GM19023 (cell line): ENCODE measurements at regions not wholly inside any gene's neighbourhood (a gene's known extent, or its start where the extent isn't known, plus 50 kb on each side); places are given as distances from the start of the nearest gene placed in this dataset.

ENCODE experiments used
- ATAC-seq: cut with Tn5 transposase; IDR thresholded peaks from one replicate; pipeline ENCODE4 v1.9.1; 2021; ENCODE audit warnings: mild to moderate bottlenecking, moderate library complexity; ENCODE audit not compliant: unreplicated experiment

DNA sequence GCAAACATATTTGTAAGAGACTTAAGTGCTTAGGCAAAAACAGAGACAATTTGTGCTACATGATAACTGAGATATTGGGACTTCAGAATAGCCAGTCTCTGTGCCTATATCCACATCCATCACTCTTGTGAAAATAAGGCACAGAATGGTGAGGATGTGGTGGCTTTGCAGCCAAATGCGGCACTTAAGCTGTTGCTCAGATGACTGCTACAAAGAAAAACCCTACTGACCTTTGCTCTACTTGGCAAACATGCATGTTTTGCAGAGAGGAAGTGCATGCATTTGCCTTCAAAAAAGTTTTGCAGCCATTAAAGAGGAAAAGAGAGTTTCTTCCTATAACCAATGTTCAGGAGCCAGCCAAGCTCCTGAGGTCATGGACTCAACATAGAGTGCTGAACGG, 675.0 kb upstream of the KIRREL3 start:
- ATAC-seq, result no peak

DNA sequence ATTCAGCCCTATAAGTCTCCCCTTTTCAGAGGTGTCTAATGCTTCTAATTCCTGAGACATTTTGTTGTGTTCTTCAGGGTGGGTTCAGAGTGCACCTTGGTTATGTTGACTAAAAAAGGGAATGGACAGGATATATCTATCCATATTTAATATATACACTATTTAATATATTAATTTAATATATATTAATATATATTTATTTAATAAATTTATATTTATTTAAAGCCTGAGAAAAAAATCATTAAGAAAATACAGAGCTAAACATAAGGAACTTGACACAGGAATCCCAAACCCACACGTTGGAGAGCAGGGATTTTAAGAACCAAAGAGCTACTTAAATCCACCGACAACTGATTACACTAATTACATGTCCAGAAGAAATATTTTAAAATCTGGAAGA, 674.2 kb upstream of the KIRREL3 start:
- no peak for ATAC-seq

DNA sequence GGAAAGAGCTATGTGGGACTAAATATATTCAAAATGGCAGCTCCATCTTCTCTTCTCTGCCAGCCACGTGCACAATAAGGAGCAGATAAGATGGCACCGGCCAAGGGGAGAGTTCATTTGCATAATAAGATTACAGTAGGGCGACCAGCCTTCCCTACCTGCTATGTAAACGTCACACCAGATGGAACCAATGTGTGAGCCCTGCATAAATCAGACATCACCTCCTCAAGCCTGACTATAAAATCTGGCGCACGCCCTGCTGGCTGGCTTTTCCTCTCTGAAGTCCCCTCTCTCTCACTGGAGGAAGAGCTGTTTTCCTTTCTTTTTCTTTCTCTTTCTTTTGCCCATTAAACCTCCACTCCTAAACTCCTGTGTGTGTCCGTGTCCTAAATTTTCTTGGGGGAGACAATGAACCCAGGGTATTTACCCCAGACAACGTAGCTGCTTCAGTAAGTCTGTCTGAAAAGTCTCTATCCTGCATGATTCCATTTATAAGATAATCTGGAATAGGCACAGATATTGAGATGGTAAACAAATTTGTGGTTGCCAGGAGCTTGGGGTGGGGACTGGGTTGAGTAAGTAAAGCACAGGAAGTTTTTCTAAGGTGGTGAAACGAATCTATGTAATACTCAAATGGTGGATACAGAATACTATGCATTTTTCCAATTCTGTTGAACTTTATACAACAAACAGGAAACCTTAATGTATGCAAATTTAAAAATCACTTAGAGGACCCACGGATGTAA, 670.0 kb upstream of the KIRREL3 start:
- no peak for ATAC-seq

DNA sequence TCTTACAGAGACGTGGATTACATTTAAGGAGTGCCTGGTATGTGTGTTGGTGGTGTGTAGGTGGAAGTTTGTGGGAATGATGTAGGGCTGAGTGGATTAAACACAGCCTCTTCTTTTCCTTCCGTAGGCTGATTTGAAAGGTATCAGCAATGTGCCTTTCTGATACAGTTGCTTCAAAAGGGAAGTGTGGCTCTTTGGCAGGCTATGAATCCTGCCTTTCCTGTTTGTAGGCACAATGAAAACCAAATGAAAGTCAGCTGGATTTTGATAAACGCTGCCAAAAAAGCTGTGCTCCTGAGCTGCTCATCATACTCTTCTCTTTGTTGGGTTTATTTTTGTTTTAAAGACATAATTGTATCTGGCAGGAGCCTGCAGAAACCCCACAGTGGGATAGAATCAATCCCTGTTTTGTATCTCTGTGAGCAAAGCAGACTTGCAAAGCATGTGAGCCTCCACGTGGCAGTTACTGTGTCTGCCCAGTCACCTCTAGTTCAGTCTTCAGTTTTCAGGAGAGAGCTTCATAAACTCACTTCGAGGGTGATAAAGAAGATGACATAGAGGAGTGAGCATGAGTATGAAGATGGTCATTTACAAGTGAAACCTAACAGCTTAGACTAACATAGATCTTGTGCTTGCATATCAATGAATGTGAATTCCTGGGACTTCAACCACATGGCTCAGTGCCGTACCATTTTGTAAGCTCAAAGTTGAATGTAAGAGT, 655.7 kb upstream of the KIRREL3 start:
- no peak for ATAC-seq

DNA sequence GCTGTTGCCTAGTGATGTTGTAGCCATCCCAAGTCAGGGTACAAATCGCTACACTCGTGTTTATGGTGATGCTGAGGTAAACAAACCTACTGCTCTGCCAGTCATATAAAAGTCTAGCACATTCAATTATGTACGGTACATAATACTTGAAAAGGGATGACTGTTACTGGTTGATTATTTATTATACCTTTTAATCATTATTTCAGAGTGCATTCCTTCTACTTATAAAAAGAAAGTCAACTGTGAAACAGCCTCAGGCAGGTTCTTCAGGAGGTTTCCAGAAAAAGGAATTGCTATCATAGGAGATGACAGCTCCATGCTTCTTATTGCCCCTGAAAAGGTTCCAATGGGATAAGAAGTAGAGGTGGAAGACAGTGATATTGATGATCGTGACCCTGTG, 652.5 kb upstream of the KIRREL3 start:
- no peak for ATAC-seq

DNA sequence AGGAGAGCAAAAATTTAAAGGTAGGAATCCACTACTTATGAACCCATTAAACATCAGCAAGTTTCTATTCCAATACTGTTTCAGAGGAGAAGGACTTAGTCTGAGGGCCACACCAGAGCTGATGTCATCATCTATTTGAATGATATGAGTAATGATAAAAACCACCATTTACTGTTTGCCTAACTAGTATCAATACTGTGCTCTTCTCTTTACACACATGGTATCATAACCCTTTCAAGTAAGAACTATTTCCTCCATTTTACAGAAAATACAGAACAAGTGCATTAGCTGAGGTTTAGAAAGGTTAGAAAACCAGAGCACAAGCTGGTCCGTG, 651.3 kb upstream of the KIRREL3 start:
- no peak for ATAC-seq

DNA sequence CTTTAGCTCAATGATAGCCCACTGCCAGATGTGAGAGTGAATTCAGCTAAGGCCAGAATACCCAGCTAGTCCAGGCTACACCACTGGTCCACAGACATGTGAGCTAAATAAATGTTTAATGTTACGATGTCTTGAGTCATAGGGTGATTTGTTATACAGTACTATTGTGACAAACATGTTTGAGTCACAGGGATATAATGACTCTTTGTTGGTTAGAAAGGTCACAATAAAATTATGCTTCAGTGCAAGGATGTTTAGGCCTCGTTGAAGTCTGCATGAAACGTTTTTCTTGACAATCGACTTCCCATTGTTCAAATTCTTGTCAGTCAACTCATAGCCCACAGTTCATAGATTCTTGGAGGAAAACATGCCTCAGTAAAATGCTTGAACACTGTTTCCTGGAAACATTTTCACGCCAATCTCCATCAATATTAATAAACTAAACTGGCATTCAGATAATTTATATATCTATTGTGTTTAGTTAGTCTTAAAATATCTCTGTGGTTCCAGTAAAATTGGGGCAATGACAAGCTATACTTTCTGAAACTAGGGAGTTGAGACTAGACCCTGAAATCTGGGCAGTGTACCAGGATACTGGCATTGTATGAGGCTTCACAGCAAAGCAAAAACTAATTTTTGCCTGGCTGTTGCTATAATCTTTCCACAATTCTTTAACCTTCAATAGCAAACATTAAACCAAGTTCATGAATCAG, 650.8 kb upstream of the KIRREL3 start:
- no peak for ATAC-seq

DNA sequence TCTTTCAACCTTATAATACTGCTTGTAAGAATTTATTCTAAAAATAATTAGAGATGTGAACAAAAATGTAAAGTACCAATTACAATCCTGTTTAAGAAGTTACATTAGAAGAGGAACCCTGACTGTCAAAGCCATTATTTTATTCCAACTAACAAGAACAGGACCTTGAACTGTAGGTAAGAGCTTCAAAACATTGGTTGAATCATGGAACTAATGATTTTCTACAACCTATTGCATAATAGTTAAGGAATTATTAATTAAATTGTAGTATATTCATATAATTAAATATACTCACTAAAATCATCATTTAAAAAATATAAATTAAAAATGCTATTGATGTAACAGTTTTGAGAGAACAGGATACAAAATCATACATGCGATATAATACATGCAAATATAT, 649.4 kb upstream of the KIRREL3 start:
- ATAC-seq, result no peak

DNA sequence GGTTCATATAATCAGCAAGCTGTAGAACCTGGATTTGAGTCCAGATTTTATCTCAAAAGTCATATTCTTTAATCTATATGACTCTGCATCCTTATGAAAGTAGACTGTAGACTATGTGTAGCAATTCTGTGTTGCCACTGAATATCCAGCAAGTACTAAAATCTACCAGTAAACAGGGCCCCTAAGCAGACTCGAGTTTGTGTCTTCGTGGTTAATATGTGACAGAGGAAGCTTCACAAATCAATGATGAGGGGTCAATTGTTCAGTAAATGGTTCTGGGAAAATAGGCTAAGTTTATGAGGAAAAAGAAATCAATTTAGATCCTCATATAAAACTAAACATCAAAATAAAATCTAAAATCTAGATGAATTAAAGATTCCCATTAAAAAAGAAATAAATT, 648.5 kb upstream of the KIRREL3 start:
- ATAC-seq, result no peak

DNA sequence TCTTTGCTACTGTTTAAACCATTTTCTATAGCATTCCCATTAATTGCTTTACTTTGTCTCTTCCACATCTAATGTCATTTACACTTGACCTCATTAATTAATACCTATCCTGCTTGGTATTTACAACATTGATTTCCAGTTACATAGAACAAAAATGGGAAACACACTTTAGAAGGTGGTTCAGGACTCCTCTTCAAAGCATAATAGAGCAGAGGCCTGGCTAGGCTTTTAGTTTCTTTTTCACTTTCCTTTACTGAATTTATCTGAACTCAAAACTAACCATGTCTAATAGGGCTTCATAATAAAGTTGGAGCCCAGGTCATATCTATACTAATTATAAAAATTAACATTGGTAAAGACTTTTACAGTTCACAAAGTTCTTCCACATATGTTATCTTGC, 648.0 kb upstream of the KIRREL3 start:
- no peak for ATAC-seq

DNA sequence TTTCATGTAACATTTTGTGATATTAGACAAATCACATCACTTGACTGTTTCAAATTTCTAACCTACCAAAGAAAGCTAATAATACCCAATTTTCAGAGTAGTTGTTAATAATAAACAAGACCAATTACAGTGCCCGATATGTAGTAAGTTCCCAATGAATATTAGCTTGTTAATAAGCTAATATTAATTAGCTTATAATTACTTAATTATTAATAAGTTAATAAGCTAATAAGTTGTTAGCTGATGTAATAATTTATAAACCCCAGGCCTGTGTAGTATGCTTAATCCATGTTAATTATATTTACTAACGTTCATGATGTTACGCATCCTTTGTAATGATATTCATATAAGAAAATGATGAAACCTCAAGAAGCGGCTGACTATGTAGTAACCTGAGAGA, 643.8 kb upstream of the KIRREL3 start:
- ATAC-seq, result no peak

DNA sequence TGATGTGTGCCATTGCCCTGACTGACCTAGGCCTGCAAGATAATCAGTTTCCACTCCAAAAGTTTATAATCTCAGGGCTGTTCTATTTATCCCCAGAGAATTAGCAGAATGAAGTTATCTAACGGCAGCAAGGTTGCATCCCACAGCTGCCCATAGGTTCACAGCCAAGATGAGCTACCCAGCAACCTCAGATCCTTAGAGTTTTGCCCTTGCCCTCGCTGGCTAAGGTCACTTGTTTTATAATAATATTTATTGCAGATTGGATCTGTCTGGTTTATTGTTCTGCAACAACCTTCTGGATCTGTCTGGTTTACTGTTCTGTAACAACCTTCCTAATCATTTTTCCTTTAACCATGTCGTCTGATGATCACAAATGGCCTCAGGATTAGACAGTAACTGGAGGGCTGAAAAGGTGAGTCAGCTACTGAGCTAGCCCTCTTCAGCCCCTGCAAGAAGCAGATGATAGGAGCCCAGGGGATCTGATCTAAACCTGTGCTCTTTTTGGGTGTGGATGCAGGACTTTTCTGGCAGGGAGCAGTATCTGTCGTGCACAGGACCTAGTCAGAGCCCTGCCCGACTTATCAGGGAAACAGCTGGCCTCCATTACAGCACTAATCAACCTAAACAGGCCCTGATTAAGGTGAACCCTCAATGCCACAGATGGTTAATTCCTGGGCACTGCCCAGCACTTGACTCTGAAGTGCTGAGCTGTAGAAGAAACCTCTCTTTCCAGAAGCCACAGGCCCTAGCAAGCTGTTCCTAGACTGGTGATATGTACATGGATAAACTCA, 642.9 kb upstream of the KIRREL3 start:
- ATAC-seq, result no peak

DNA sequence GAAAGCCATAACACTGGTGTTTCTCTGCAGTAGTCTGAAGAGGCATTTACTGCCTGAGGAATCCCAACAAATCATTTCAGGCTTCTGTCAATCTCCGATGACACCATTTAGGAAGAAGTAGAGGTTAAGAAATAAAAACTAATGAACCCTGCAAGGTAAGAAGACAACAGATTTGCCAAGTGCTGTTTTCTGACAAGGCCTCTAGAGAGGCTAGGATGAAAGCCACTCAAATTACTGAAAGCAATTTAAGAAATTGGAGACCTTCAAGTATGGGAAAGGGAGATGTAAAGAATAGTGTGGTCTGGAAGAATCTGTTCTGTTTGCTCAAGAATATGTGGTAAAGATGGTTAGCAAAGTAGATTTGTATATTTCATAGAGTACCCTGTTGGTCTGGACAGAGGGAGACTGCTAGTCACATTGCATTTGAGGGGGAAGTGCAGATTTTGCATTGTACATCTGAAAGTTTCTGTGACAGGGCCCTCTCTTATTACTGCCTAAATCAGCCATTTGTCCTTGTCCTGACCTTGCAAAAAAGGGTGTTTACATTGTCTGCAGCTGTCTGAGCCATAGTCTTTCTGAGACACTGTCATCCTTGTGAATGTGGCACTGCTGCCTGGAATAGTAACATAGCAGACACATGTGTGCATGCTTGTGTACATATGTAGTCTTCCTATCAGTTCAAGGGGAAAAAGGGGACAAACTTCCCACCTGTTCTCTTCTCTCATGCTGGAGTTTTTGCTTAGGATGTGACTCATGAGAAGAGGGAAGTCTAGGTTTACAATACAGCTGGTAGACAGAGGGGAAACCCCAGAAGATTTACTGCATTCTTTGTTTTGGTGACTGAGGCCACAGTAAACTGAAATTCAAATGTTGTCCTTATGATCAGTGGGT, 640.2 kb upstream of the KIRREL3 start:
- peak; percentile 67 for ATAC-seq

DNA sequence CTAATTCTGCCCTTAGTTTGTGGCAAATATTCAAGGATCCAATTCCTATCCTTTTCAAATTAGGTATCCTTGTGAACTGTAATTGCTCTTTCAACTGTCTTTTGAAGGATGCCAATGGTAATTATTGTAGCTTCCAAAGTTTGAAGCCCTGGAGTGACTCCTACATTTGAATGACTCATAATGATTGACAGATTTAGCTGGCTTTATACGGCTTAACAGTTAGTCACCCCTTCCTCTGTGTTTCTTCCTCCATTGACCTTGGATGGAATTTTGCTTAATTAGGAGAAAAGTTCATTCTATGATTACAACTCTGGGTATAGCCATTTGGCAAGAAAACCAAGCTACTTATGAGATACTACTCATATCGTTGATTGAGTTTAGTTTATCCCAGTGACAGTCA, 639.3 kb upstream of the KIRREL3 start:
- no peak for ATAC-seq

DNA sequence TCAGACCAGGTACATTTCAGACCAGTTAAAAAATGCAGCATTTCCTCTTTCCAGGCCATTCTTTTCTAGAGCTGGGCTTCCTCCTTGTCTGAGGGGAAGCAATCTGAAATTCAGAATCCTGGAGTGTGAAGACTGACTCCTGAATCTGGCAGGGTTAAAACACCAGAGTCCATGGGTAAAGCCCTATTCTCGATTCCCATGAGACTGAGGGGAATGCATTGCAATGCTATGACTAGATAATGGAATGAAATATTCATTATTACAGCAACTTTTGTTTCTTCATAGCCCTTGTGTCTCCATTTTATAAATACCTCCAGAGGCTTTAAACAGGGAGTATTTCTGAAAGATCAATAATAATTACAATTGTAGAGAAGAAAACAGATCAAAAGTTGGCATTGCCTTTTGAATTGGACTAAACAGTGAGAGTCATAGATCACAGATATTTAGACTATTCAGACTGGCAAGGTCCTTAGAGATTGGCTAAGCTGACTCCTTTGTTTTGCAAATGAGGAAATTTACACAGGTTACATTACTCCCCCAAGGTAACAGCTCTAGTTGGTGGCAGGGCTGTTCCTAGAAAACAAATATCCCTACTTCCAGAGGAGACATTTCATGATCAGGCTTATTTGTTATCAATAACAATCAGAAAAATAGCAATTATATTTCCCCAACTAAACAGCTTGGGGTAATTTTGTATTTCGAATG, 632.6 kb upstream of the KIRREL3 start:
- ATAC-seq, result no peak

DNA sequence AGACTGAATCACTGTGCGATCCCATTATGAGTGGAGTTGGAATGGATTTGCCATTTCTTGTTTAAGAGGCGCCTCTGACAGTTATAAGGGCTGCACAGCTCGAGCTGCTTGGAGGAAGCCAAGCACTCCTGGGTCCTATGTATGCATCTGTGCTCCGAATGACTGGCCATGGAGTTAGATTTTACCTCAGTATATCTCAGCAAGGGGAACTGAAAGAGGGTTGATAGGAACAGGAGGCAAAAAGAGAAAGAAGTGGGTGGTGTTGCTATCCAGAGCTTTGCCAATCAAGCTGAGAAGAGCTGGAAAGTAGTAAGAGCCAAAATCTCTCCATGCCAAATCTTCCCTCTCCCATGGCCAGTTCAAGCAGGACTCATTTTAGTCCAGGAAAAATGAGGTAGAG, 632.0 kb upstream of the KIRREL3 start:
- no peak for ATAC-seq

DNA sequence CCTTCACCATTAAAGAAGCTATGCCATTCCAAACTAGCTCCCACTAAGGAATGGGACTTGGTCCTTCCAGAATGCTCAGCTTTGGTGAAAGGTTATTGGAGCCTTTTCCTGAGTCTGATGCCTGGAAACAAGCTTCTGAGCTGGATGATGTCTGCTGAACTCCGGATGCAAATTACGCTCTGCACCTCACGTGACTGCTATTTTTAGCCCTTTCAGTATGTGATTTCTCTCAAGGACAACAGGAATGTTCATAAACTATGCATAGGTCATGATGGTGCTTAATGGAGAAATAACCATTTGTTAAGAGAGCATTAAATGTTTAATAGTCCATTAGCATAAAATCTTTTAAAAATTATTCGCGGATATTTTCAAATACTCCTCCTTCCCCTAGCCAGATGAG, 631.4 kb upstream of the KIRREL3 start:
- no peak for ATAC-seq

DNA sequence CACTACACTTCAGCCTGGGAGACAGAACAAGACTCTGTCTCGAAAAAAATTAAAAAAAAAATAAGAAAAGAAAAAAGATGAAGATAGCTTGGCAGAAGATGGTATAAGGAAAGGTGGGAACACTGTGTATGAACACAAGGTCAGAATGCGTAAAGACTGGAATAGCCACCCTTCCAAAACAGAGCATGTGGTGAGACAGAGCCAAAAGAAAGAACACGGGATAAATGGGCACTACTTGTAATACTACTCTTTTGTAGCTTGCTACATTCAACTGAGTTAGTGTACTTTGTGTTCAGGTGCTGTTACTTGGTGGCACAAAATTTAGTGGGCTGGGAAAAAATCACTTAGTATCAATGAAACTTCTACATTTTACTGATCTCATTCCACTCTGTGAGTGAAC, 628.6 kb upstream of the KIRREL3 start:
- ATAC-seq, result no peak

DNA sequence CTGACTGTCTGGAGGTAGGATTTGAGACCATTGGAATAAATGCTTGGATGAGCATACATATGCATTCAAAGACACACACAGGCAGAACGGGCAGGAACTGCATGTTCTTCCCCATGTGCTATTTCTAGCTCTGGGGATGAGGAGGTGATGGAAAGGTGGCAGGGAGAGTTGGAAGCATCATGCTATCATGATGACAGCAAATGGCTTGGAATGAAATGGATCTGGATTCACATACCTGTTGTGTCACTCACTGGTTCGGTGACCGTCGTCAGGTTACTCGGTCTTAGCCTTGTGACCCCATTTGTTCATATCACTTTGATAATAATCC, 627.9 kb upstream of the KIRREL3 start:
- ATAC-seq, result no peak
